Stomach (tissue), 4 donors: ENCODE measurements at regions not wholly inside any gene's neighbourhood (a gene's known extent, or its start where the extent isn't known, plus 50 kb on each side); places are given as distances from the start of the nearest gene placed in this dataset.

Experiments
- CTCF ChIP-seq, 7 experiments: fragments of 450-650 bp in 4 of 7; fragments of 200-600 bp in 3 of 7; sonication (generic) in 3 of 7; IDR thresholded peaks; one replicate each; pipeline ENCODE4 v1.5.1; 2016 to 2019; ENCODE audit warnings: antibody characterized with exemption in 7 of 7, control low read depth in 2 of 7, mild to moderate bottlenecking in 1 of 7
- POLR2A ChIP-seq, 4 donors: fragments of 450-650 bp; IDR thresholded peaks; one replicate each; pipeline ENCODE4 v1.6.1; 2016; ENCODE audit warnings: antibody characterized with exemption in 4 of 4, control low read depth in 2 of 4, mild to moderate bottlenecking in 1 of 4, moderate library complexity in 1 of 4
- POLR2AphosphoS5 ChIP-seq, 3 donors: sonication (generic); formaldehyde crosslinking; IDR thresholded peaks; one replicate each; pipeline ENCODE4 v1.6.1; 2016; ENCODE audit warnings: antibody characterized with exemption in 3 of 3

DNA sequence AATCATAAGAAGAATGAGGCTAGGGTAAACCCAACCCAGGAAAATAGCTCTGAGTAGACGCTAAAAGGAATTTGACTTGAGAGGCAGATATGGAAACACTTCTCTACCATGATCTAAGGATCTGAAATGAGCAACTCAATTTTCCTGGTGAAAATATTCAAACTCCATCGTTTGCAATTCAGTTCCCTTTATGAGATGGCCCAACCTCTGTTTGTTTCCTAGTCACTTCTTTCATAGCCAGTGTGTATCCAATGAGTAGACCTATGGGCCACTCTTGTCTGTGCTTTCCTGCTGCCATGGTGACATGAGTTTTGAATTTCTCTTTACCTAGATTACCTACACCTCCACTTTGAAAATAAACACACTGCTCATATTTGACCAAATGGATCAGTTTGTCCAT, 176.2 kb upstream of the GPRIN3 start:
- TF ChIP-seq CTCF (IDR thresholded peaks at IDR 0.05) (no peak), POLR2A (IDR thresholded peaks at IDR 0.05) (no peak), POLR2AphosphoS5 (IDR thresholded peaks at IDR 0.05) (no peak)
